GM12878 (cell line): ENCODE measurements at regions not wholly inside any gene's neighbourhood (a gene's known extent, or its start where the extent isn't known, plus 50 kb on each side); places are given as distances from the start of the nearest gene placed in this dataset.

Experiments used
- ATF2 ChIP-seq: IDR thresholded peaks from 2 replicates; pipeline ENCODE4 v1.6.1; 2012; ENCODE audit warnings: low read length, inconsistent platforms
- BHLHE40 ChIP-seq, 2 experiments: fragments of 450-650 bp in 1 of 2; IDR thresholded peaks; 2 replicates each; pipeline ENCODE4 v1.6.1; 2011 to 2017; ENCODE audit warnings: low read depth in 2 of 2, borderline replicate concordance in 1 of 2, improper control_type of control experiment in 1 of 2, low read length in 1 of 2, mild to moderate bottlenecking in 1 of 2
- CBX3 ChIP-seq: fragments of 200-600 bp; sonication (generic); IDR thresholded peaks from 2 replicates; pipeline ENCODE4 v1.6.1; 2016; ENCODE audit warnings: low read depth, borderline replicate concordance
- E2F8 ChIP-seq: fragments of 450-650 bp; IDR thresholded peaks from 2 replicates; pipeline ENCODE4 v1.6.1; 2018; ENCODE audit warnings: mild to moderate bottlenecking, low read depth, moderate library complexity; ENCODE audit not compliant: partially characterized antibody
- FOXK2 ChIP-seq: fragments of 450-650 bp; IDR thresholded peaks from 2 replicates; pipeline ENCODE4 v1.6.1; 2017; ENCODE audit warnings: mild to moderate bottlenecking, moderate library complexity
- IKZF1 ChIP-seq: fragments of 450-650 bp; conservative IDR thresholded peaks from 2 replicates; pipeline ENCODE4 v1.6.1; 2017; ENCODE audit warnings: antibody characterized with exemption, mild to moderate bottlenecking
- LARP7 ChIP-seq: fragments of 450-650 bp; IDR thresholded peaks from 2 replicates; pipeline ENCODE4 v1.6.1; 2017; ENCODE audit warnings: mild to moderate bottlenecking
- MTA2 ChIP-seq: fragments of 450-650 bp; IDR thresholded peaks from 2 replicates; pipeline ENCODE4 v1.6.1; 2016; ENCODE audit warnings: low read depth, mild to moderate bottlenecking, moderate library complexity
- MTA3 ChIP-seq: IDR thresholded peaks from 2 replicates; pipeline ENCODE4 v1.6.1; 2012; ENCODE audit warnings: low read length, inconsistent platforms, borderline replicate concordance
- MXI1 ChIP-seq: fragments of 150-350 bp; IDR thresholded peaks from 2 replicates; pipeline ENCODE4 v1.6.1; 2011; ENCODE audit warnings: low read depth, mild to moderate bottlenecking, inconsistent platforms, low read length, improper control_type of control experiment
- NBN ChIP-seq: fragments of 450-650 bp; IDR thresholded peaks from 2 replicates; pipeline ENCODE4 v1.6.1; 2016
- NFIC ChIP-seq: IDR thresholded peaks from 2 replicates; pipeline ENCODE4 v1.6.1; 2012; ENCODE audit warnings: low read depth, mild to moderate bottlenecking, inconsistent platforms, low read length, moderate library complexity
- POU2F2 ChIP-seq: IDR thresholded peaks from 3 replicates; pipeline ENCODE4 v1.6.1; 2011; ENCODE audit warnings: low read depth, mild to moderate bottlenecking, low read length, borderline replicate concordance
- RAD21 ChIP-seq: IDR thresholded peaks from 2 replicates; pipeline ENCODE4 v1.6.1; 2011; ENCODE audit warnings: mild to moderate bottlenecking, low read depth, low read length, moderate library complexity; ENCODE audit not compliant: insufficient read depth
- RBBP5 ChIP-seq: fragments of 200-600 bp; sonication (generic); conservative IDR thresholded peaks from 2 replicates; pipeline ENCODE4 v1.6.1; 2016
- RCOR1 ChIP-seq: conservative IDR thresholded peaks from 2 replicates; pipeline ENCODE4 v1.6.1; 2012; ENCODE audit warnings: low read depth, low read length, improper control_type of control experiment
- RFX5 ChIP-seq: IDR thresholded peaks from 2 replicates; pipeline ENCODE4 v1.6.1; 2011; ENCODE audit warnings: low read depth, low read length, improper control_type of control experiment
- SMAD5 ChIP-seq: IDR thresholded peaks from 2 replicates; pipeline ENCODE4 v1.6.1; 2016; ENCODE audit warnings: antibody characterized with exemption, low read depth
- SMC3 ChIP-seq: IDR thresholded peaks from 2 replicates; pipeline ENCODE4 v1.6.1; 2011; ENCODE audit warnings: low read length, improper control_type of control experiment, borderline replicate concordance
- STAT3 ChIP-seq: IDR thresholded peaks from 2 replicates; pipeline ENCODE4 v1.6.1; 2011; ENCODE audit warnings: low read depth, low read length, improper control_type of control experiment
- SUPT20H ChIP-seq: IDR thresholded peaks from 2 replicates; pipeline ENCODE4 v1.6.1; 2011; ENCODE audit warnings: low read depth, mild to moderate bottlenecking, low read length, moderate library complexity, borderline replicate concordance; ENCODE audit not compliant: control insufficient read depth
- TCF7 ChIP-seq: IDR thresholded peaks from 2 replicates; pipeline ENCODE4 v1.6.1; 2014; ENCODE audit warnings: antibody characterized with exemption, borderline replicate concordance
- WRNIP1 ChIP-seq: IDR thresholded peaks from 2 replicates; pipeline ENCODE4 v1.6.1; 2011; ENCODE audit warnings: low read depth, low read length, improper control_type of control experiment, borderline replicate concordance
- YY1 ChIP-seq: IDR thresholded peaks from 2 replicates; pipeline ENCODE4 v1.6.1; 2011; ENCODE audit warnings: low read depth, mild to moderate bottlenecking, low read length
- ZBTB11 ChIP-seq: fragments of 450-650 bp; formaldehyde crosslinking; IDR thresholded peaks from 2 replicates; pipeline ENCODE4 v1.5.0; 2022; ENCODE audit warnings: mild to moderate bottlenecking, missing genetic modification characterization
- ZNF622 ChIP-seq: fragments of 450-650 bp; IDR thresholded peaks from 2 replicates; pipeline ENCODE4 v1.6.1; 2017; ENCODE audit warnings: mild to moderate bottlenecking, inconsistent platforms

- TF ChIP-seq E2F8, result no peak
- no peak for TF ChIP-seq ZNF622
- no peak for TF ChIP-seq ATF2
- TF ChIP-seq RCOR1, result no peak
- TF ChIP-seq WRNIP1, result no peak
- no peak for TF ChIP-seq LARP7
- TF ChIP-seq MXI1, result no peak
- no peak for TF ChIP-seq STAT3
- TF ChIP-seq RFX5, result no peak
- TF ChIP-seq RBBP5, result no peak
- TF ChIP-seq SMC3, result peak; percentile 73
- TF ChIP-seq ZBTB11 (CRISPR knock-in tag), result no peak
- no peak for TF ChIP-seq SUPT20H
- no peak for TF ChIP-seq CBX3
- TF ChIP-seq MTA2, result no peak
- TF ChIP-seq MTA3, result no peak
- no peak for TF ChIP-seq NBN
- no peak for TF ChIP-seq POU2F2
- TF ChIP-seq IKZF1, result peak; percentile 91
- TF ChIP-seq TCF7, result no peak
- TF ChIP-seq FOXK2, result no peak
- peak; percentile 85 for TF ChIP-seq RAD21
- no peak for TF ChIP-seq NFIC
- TF ChIP-seq SMAD5, result no peak
- peak; percentile 55 for TF ChIP-seq YY1
- TF ChIP-seq BHLHE40 (IDR thresholded peaks at IDR 0.05; ENCODE audit: borderline replicate concordance in 1 of 2, low read depth in 2 of 2, low read length in 1 of 2), result peak in 1 of 2 experiments; percentile 25; a peak in 1 of 4 replicates
Measured at GRCh38 chr1:54488779-54489626, 59.0 kb upstream of the ACOT11 start (continued).
